OCI-LY1 (cell line): ENCODE measurements at regions not wholly inside any gene's neighbourhood (a gene's known extent, or its start where the extent isn't known, plus 50 kb on each side); places are given as distances from the start of the nearest gene placed in this dataset.

Source experiments
- EZH2 ChIP-seq: fragments of 200-600 bp; sonication (generic), shearing (Covaris generic); IDR thresholded peaks from 2 replicates; pipeline ENCODE4 v1.8.0; 2017; ENCODE audit warnings: borderline replicate concordance, mixed run types, mild to moderate bottlenecking, antibody characterized with exemption, low read length, moderate library complexity, mixed read lengths
- TF ChIP-seq, protein P1 (sequence below): fragments of 200-600 bp; sonication (generic), shearing (Covaris generic); IDR thresholded peaks from 2 replicates; pipeline ENCODE4 v1.5.1; 2017; ENCODE audit warnings: mild to moderate bottlenecking, antibody characterized with exemption, low read length, moderate library complexity, mixed read lengths

DNA sequence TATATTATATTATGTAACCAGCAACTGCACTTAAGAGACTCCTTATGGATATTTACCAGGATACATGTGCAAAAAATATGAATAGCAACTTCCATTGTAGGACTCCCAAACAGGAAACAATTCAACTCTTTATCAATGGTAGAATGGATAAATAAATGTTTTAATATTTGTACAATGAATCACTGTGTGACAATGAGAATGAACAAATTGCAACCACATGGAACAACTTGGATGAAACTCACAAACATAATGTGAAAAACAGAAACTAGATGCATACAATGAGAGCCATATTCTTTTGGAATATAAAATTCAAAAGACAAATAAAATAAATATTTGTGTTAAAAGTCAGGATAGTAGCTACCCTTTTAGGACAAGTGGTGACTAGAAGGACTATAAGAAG lies 1015.7 kb downstream of the TECRL start:
- TF ChIP-seq, protein P1, sequence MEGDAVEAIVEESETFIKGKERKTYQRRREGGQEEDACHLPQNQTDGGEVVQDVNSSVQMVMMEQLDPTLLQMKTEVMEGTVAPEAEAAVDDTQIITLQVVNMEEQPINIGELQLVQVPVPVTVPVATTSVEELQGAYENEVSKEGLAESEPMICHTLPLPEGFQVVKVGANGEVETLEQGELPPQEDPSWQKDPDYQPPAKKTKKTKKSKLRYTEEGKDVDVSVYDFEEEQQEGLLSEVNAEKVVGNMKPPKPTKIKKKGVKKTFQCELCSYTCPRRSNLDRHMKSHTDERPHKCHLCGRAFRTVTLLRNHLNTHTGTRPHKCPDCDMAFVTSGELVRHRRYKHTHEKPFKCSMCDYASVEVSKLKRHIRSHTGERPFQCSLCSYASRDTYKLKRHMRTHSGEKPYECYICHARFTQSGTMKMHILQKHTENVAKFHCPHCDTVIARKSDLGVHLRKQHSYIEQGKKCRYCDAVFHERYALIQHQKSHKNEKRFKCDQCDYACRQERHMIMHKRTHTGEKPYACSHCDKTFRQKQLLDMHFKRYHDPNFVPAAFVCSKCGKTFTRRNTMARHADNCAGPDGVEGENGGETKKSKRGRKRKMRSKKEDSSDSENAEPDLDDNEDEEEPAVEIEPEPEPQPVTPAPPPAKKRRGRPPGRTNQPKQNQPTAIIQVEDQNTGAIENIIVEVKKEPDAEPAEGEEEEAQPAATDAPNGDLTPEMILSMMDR, result no peak
- no peak for TF ChIP-seq EZH2
